ENCODE measurements at regions not wholly inside any gene's neighbourhood (a gene's known extent, or its start where the extent isn't known, plus 50 kb on each side); places are given as distances from the start of the nearest gene placed in this dataset.

GRCh38 chr10:129331839-129332220 lies 135.2 kb upstream of the MGMT start:
- DNase-seq (ENCODE audit: low read depth) = no peak

DNA sequence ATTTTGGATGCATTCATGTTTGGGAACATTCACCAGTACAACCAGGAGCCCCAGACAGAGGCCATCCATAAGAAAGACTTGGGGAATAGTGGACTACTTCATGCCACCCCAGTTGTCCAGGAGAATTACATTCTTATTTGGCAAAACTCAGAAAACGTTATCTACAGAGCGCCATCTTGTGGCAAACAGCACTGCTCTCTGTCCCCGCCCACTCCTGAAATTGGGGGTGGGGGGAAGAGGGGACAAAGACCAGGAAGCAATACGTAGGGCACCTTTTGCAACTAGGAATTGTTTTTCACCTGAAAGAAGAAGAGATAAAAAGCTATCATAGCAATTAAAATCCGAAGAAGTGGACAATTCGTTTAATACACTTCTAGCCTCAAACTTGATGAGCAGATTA lies 134.6 kb upstream of the MGMT start:
- no peak for DNase-seq (ENCODE audit: low read depth)

- no peak for DNase-seq (ENCODE audit: low read depth)
Measured at GRCh38 chr10:129333706-129334105, 133.3 kb upstream of the MGMT start.

DNA sequence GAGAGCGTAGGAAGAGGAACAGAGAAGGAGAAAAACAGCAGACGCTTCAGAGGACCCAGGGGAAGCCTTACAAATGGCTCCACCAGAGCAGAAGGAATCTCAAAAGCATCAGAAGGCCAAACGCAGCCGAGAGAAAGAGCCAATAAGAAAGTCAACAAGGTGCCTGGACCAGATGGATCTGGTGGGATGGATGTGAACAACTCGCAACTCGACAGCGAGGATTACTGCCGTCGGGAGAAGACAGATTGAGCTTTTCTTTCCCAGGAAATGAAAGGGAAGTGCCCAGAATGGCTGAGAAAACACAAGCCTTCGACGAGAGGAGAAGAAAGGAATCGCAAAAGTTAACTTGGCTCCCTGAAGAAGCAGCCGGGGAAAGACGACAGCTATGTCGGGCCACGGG lies 132.8 kb upstream of the MGMT start:
- no peak for DNase-seq (ENCODE audit: low read depth)

DNA sequence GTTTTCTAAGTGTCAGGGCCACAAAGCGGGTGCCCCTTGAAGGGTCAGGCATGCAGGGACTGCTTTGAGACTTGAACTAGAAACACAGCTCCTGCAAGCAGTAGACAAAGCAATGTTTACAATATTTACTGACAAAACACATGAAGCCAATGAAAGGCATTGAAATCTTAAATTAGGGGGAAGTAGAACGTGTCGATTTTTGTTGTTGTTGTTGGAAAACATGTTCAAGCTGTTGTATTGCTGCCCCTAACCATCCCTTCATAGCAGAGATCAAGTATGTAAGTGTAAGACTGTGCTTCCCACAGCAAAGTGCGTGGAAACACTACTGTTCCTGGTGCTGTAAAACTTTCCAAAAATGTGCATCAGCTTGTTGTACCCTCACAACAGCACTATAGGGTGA lies 131.6 kb upstream of the MGMT start:
- no peak for DNase-seq (ENCODE audit: low read depth)

DNA sequence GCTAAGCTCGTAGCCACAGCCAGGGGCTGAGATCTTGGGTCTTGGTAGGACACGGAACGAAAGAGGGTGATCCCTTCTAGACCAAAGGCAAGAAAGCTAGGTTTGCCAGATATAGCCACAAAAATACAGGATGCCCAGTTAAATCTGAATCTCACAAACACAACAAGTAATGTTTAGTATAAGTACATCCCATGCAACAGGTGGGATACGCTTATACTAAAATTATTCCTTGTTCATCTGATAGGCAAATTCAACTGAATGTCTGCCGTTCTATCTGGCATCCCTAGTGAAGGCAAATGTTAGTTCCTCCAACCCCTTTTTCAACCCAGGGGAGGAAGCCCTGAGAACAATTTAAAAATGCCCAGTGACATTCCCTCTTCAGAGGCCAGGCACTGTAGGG lies 131.1 kb upstream of the MGMT start:
- DNase-seq (ENCODE audit: low read depth) = no peak

DNA sequence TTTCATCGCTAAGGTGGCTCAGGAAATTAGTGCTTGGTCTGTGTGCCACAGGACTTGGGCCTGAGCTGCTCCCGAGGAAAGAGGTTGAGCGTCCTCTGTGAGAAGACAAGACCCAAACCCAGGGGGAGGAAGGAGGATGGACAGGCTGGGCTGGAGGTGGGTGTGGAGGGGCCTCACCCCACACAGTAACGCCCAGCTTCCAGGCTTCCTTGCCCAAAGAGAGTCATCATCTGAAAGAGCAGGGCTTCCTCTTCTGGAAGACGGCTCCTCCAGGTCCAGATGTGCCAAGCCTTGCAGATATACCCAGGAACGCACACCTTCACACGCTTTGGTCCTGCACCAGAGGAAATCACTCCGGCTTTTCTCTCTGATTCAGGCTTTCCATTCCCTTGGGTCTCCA lies 127.8 kb upstream of the MGMT start:
- DNase-seq (ENCODE audit: low read depth) = no peak

DNA sequence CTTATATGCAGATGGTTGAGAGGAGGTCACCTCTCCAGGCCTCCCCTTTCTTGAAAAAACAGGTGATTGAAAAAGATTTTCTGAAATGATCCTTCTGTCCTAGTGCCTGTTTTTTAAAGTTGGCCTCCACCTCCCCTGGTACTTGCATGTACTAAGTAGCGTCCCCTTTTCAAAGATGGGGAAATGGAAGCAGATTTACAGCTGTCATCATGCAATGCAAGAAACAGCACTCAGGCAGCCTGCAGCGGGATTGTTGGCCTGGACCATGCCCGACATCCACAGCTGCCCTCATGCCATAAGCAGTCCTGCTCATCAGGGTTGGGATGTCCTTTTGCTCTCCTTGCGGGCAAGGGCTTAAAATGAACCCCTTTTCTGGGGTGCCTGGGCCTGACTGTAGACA lies 127.2 kb upstream of the MGMT start:
- DNase-seq (ENCODE audit: low read depth) = no peak

DNA sequence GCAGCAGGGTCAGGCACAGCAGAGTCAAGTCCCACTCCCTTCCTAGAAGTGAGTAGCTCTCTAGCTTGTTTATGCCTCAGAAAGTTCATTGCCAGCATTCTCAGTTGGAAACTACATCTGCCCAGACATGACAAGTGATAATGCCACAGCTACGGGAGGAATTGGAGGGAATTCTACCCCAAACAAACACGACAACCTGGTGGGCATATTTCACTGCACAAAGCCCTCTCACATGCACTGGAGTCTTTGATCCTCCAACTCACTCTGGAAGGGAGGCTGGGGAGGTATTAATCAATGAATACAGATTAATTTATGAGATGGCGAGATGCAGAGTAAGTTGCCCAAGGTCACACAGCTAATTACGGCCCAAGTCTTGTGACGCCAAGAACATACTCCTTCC lies 126.0 kb upstream of the MGMT start:
- no peak for DNase-seq (ENCODE audit: low read depth)

DNA sequence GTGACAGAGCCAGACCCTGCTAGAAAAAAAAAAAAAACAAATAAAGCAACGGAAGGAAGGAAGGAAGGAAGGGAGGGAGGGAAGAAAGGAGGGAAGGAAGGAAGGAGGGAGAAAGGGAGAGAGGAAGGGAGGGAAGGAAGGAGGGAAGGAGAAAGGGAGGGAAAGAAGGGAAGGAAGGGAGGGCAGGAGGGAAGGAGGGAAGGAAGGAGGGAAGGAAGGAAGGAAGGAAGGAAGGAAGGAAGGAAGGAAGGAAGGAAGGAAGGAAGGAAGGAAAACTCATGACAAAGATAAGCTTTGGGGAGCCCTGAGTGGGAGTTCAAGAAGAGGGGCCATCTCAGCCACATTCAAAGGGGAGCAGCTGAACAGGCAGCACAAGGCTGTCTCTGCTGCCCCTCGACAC lies 124.7 kb upstream of the MGMT start:
- no peak for DNase-seq (ENCODE audit: low read depth)

DNA sequence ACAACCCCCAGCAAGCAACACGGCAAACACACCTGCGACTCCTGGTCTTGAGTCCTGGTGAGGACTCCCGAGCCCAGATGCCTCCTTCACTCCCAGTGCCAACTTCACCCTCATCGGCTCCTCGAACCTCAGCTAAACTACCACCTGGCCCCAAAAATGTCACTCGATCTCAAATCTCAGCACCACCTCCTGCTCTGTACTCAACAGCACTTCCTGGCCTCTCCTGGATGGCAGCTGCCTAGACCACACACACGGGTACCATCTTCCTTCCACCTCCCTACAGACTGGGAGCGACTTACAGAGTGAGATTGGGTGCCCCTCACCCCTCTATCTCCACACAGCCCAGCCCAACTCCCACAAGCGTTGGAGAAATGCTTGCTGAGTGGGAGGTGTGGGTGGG lies 123.9 kb upstream of the MGMT start:
- no peak for DNase-seq (ENCODE audit: low read depth)

DNA sequence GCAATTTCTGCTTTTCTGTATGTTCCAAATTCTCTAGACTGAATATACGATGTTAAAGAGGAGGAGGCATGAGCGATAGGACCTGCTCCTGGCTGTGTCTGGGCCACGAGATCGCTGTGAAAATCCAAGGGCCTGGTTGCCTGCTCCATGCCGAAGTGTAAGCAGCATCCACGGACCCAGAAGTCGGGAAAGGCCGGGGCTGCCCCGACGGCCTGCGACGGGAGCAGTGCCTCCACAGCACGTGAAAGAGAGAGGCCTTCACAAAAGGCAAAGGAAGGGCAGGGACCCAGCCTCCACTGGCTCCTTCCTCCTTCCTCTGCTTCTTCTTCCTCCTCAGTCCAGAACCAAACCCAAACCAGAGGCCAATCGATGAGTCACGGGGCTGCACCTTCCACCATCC lies 122.9 kb upstream of the MGMT start:
- no peak for DNase-seq (ENCODE audit: low read depth)

GRCh38 chr10:129344731-129345355 lies 122.2 kb upstream of the MGMT start:
- DNase-seq (ENCODE audit: low read depth) = no peak

GRCh38 chr10:129345763-129346162 lies 121.3 kb upstream of the MGMT start:
- DNase-seq (ENCODE audit: low read depth) = no peak

DNA sequence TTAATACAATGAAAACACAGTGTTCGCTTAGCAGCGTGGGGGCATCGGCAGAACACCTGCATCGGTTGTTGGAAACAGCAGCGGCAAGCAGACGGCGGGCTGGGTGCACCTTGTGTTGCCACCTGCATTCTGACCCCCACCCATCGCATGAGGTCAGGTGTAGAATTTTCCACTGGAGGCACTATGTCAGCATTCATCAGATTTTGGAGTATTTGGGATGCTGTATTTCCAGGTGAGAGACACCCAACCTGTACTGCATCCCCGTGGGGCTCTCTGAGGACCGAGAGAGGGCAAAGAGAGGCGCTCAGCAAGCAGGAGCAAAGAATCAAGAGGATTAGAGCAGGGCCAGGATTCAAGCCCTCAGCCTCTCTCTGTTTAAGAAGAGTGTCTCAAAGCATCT lies 116.4 kb upstream of the MGMT start:
- no peak for DNase-seq (ENCODE audit: low read depth)

DNA sequence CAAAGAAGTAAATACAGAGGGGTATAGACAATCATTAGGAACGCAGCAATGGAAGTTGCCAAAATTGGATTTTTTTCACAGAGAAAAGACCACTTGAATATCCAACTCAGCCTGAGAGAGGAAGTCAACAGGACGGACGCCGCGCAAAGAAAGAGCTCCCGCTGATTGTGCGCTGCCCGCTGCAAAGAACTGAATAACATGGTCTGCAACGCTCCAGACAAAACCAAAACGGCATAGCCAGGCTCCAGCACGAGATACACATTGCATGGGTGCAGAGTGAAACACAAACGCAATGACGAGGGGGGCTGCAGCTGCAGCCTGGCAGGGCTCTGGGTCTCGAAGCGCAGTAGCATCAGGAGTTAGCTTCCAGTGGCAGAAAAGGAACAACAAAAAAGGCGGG lies 113.9 kb upstream of the MGMT start:
- no peak for DNase-seq (ENCODE audit: low read depth)

DNA sequence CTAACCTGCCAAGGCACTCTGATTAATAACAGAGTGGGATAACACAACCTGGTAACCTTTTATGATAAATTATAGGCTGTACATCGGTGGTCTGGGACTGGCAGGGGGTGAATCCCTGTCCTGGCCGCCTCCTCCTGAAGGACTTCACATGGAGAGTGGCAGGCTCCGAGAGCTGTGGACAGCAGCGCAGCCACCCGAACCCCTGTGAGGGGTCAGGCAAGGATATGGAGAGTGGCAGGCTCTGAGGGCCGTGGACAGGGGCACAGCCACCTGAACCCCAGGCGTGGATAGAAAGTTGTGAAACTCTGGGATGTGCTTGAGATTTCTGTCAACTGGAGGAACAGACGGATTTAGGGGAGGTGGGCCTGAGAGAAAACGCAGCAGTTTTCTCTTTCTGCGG lies 107.0 kb upstream of the MGMT start:
- DNase-seq (ENCODE audit: low read depth) = no peak

DNA sequence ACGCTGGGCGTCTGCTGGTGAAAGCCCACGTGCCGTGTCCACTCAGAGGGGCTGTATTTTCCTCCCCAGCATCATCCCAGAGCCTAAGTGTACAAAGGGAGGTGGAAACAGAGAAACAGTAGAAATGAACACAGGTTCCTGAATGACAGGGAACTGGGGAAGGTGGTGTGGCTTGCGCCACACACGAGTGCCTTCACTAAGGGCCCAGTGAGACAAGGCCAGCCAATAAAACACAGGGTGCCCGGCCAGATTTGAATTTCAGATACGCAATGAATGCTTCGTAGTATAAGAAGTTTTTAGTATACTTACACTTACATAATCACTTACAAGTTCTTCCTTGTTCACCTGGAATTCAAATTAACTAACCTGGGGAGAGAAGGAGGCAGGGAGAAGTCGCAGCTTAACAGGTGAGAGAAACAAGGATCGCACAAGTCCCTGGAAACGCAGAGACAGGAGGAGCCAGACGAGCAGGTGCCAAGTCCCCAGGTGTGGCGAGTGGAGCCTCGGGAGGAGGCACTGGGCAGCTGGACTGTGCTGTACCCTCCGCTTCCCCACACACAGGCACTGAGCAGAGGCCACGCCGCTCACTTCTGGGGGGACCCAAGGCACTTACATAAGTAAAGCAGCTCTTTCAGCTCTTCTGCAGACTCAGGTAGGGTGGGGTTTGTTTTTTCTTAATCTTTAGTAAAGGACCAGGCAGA lies 105.2 kb upstream of the MGMT start:
- DNase-seq (ENCODE audit: low read depth) = no peak

DNA sequence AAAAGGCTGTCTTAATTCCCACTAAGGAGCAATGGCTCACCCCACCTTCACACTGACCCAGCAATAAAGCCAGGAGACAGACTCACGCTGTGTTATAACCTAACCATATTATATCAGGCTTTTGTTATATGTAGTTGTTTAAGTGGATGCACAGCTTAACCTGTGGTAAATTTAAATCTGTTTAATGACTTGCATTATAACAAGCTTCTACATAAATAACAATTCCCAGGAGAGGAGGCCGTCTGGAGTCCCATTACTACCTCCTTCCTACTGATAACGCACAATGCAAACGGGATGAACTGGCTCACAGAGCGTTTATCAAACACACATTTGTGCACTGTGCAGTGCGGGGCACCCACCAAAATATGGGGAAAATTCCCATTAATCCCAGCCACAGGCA lies 102.1 kb upstream of the MGMT start:
- no peak for DNase-seq (ENCODE audit: low read depth)

DNA sequence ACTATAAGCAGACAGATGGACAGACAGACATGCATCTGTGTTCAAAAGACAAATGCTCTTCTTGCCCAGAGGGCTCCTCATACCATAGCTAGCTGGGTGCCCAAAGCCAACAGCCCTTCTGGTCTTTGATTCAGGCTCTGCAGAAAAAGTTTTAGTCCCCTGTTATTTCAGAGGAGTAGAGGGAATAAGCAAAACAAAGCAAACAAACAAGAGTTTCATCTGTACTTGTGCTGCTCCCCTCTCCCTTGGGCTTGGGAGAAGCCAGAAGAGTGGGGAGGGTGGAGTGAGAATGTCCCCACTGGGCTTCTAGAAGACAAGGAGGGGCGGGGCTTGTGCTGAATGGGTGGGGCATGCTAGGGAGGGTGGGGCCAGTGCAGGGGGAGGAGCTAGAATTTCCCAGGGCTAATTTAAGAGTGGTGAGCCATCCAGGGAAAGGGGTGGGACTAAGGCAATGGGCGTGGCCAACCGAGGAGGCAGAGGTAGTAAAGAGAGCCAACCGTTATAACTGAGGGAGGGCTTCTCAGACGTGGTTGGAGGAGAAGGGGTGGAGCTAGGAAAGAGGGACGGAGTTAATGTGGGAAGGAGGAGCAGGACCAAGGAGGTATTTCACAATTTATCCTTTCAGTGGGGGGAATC lies 101.2 kb upstream of the MGMT start:
- DNase-seq (ENCODE audit: low read depth) = no peak

GRCh38 chr10:129366450-129366849 lies 100.6 kb upstream of the MGMT start:
- no peak for DNase-seq (ENCODE audit: low read depth)

DNA sequence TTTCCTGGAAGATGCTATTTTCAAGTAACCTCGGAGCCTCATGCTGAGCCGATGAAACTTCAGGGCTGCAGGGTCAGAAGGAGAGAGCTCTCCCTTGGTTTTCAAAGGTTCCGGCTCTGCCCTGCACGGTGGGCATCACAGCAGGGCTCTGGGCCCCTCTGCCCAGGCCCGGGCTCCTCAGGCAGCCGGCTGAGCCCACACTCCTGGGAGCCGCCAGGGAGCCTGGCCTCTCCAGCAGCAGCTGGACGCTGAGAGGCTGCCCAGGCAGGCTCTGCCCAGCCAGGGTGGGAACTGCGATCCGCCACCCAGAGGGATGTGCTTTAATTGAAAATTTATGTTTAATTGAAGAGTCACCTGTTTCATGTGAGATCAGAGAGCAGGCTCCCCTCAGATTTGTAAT lies 97.5 kb upstream of the MGMT start:
- DNase-seq (ENCODE audit: low read depth) = no peak

- DNase-seq (ENCODE audit: low read depth) = no peak
Measured at GRCh38 chr10:129371541-129371940, 95.5 kb upstream of the MGMT start.

DNA sequence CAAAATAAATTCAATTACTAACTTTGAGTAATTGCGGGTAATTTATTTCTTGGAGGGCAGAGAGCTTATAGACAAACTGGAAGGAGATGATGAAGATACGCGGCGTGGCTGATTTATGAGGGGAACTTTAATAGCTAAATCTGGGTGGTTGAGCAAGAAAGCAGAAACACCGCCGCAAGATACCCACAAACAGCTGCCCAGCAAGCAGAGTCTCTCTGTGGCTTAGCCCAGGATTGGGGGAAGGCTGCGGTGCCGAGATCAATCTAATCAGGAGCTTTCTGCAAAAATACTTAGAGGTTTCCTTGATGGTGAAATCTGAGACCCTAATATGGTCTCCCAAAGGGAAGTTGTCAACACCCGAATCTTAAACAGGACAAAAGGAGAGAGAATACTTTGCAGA lies 94.9 kb upstream of the MGMT start:
- no peak for DNase-seq (ENCODE audit: low read depth)

All from HS-5 (cell line).